ENCODE measurements at regions not wholly inside any gene's neighbourhood (a gene's known extent, or its start where the extent isn't known, plus 50 kb on each side); places are given as distances from the start of the nearest gene placed in this dataset.

- no peak for TF ChIP-seq MAX (IDR thresholded peaks at IDR 0.05; ENCODE audit: low read depth, low read length)
- TF ChIP-seq MYC (IDR thresholded peaks at IDR 0.05; ENCODE audit: low read depth, low read length), result no peak
- TF ChIP-seq CTCF (IDR thresholded peaks at IDR 0.05; ENCODE audit: low read depth, low read length), result no peak
- no peak for TF ChIP-seq POLR2A (IDR thresholded peaks at IDR 0.05; ENCODE audit: extremely low read depth, insufficient read length)
- no peak for DNase-seq (ENCODE audit: low read depth)
- no peak overlapping the region for H3K4me3 ChIP-seq (ENCODE audit: low read depth, low read length)
Observed at GRCh38 chr2:222017252-222017850, 281.4 kb downstream of the PAX3 start.

GRCh38 chr2:222013889-222014288 is 284.9 kb downstream of the PAX3 start:
- H3K4me3 ChIP-seq (ENCODE audit: low read depth, low read length), result no peak overlapping the region
- no peak for DNase-seq (ENCODE audit: low read depth)
- TF ChIP-seq POLR2A (IDR thresholded peaks at IDR 0.05; ENCODE audit: extremely low read depth, insufficient read length) (no peak), MYC (IDR thresholded peaks at IDR 0.05; ENCODE audit: low read depth, low read length) (no peak), CTCF (IDR thresholded peaks at IDR 0.05; ENCODE audit: low read depth, low read length) (no peak), MAX (IDR thresholded peaks at IDR 0.05; ENCODE audit: low read depth, low read length) (no peak)

GRCh38 chr2:222000326-222000725 is 298.5 kb downstream of the PAX3 start:
- no peak for DNase-seq (ENCODE audit: low read depth)
- H3K4me3 ChIP-seq (ENCODE audit: low read depth, low read length), result no peak overlapping the region
- TF ChIP-seq MYC (IDR thresholded peaks at IDR 0.05; ENCODE audit: low read depth, low read length), result no peak
- TF ChIP-seq MAX (IDR thresholded peaks at IDR 0.05; ENCODE audit: low read depth, low read length), result no peak
- TF ChIP-seq CTCF (IDR thresholded peaks at IDR 0.05; ENCODE audit: low read depth, low read length), result no peak
- no peak for TF ChIP-seq POLR2A (IDR thresholded peaks at IDR 0.05; ENCODE audit: extremely low read depth, insufficient read length)

GRCh38 chr2:221999717-222000116 is 299.1 kb downstream of the PAX3 start:
- TF ChIP-seq CTCF (IDR thresholded peaks at IDR 0.05; ENCODE audit: low read depth, low read length) (no peak), MAX (IDR thresholded peaks at IDR 0.05; ENCODE audit: low read depth, low read length) (no peak), POLR2A (IDR thresholded peaks at IDR 0.05; ENCODE audit: extremely low read depth, insufficient read length) (no peak), MYC (IDR thresholded peaks at IDR 0.05; ENCODE audit: low read depth, low read length) (no peak)
- no peak for DNase-seq (ENCODE audit: low read depth)
- H3K4me3 ChIP-seq (ENCODE audit: low read depth, low read length), result no peak overlapping the region

GRCh38 chr2:221999166-221999565 is 299.6 kb downstream of the PAX3 start:
- no peak overlapping the region for H3K4me3 ChIP-seq (ENCODE audit: low read depth, low read length)
- TF ChIP-seq POLR2A (IDR thresholded peaks at IDR 0.05; ENCODE audit: extremely low read depth, insufficient read length) (no peak), MYC (IDR thresholded peaks at IDR 0.05; ENCODE audit: low read depth, low read length) (no peak), CTCF (IDR thresholded peaks at IDR 0.05; ENCODE audit: low read depth, low read length) (no peak), MAX (IDR thresholded peaks at IDR 0.05; ENCODE audit: low read depth, low read length) (no peak)
- DNase-seq (ENCODE audit: low read depth), result no peak
